OCI-LY1 (cell line): ENCODE measurements at regions not wholly inside any gene's neighbourhood (a gene's known extent, or its start where the extent isn't known, plus 50 kb on each side); places are given as distances from the start of the nearest gene placed in this dataset.

ENCODE experiments used
- CTCF ChIP-seq: fragments of 200-600 bp; sonication (generic), shearing (Covaris generic); IDR thresholded peaks from 2 replicates; pipeline ENCODE4 v1.5.1; 2017; ENCODE audit warnings: mild to moderate bottlenecking, antibody characterized with exemption, low read length, moderate library complexity, mixed read lengths
- EZH2 ChIP-seq: fragments of 200-600 bp; sonication (generic), shearing (Covaris generic); IDR thresholded peaks from 2 replicates; pipeline ENCODE4 v1.8.0; 2017; ENCODE audit warnings: borderline replicate concordance, mixed run types, mild to moderate bottlenecking, antibody characterized with exemption, low read length, moderate library complexity, mixed read lengths

- TF ChIP-seq CTCF: no peak
- no peak for TF ChIP-seq EZH2
Measured at GRCh38 chr10:28468707-28469483, 64.0 kb upstream of the WAC start.
